MM.1S (cell line): ENCODE measurements at regions not wholly inside any gene's neighbourhood (a gene's known extent, or its start where the extent isn't known, plus 50 kb on each side); places are given as distances from the start of the nearest gene placed in this dataset.

ENCODE experiments used
- DNase-seq: peaks from one replicate; pipeline ENCODE4 v3.0.0-alpha.2; 2015
- H2AFZ ChIP-seq: fragments of 300-600 bp; sonication (generic); 2 replicates; pipeline ENCODE4 v1.6.0; 2016; ENCODE audit warnings: antibody characterized with exemption, low read length
- H3F3A ChIP-seq: fragments of 300-600 bp; sonication (generic); 2 replicates; pipeline ENCODE4 v1.6.1; 2016; ENCODE audit warnings: mild to moderate bottlenecking, antibody characterized with exemption, low read length, moderate library complexity, mixed read lengths; ENCODE audit not compliant: insufficient read depth
- H3K27ac ChIP-seq: fragments of 300-600 bp; sonication (generic); 2 replicates; pipeline ENCODE4 v1.5.1; 2016; ENCODE audit warnings: mild to moderate bottlenecking, low read length
- H3K27me3 ChIP-seq: fragments of 300-600 bp; sonication (generic); replicated peaks from 2 replicates; pipeline ENCODE4 v1.6.0; 2016; ENCODE audit warnings: low read length; ENCODE audit not compliant: insufficient read depth
- H3K36me3 ChIP-seq: fragments of 300-600 bp; sonication (generic); replicated peaks from 2 replicates; pipeline ENCODE4 v1.6.1; 2016; ENCODE audit warnings: mild to moderate bottlenecking, low read length, mixed read lengths; ENCODE audit not compliant: insufficient read depth
- H3K4me1 ChIP-seq: fragments of 300-600 bp; sonication (generic); 2 replicates; pipeline ENCODE4 v1.6.1; 2016; ENCODE audit warnings: low read length, mixed read lengths
- H3K4me2 ChIP-seq: fragments of 300-600 bp; sonication (generic); 2 replicates; pipeline ENCODE4 v1.6.0; 2016; ENCODE audit warnings: low read depth, low read length
- H3K4me3 ChIP-seq: fragments of 300-600 bp; sonication (generic); 2 replicates; pipeline ENCODE4 v1.5.1; 2016; ENCODE audit warnings: low read length, mixed read lengths
- H3K79me2 ChIP-seq: fragments of 300-600 bp; sonication (generic); 2 replicates; pipeline ENCODE4 v1.6.1; 2016; ENCODE audit warnings: mixed run types, low read length, mixed read lengths
- H3K9ac ChIP-seq: fragments of 300-600 bp; sonication (generic); 2 replicates; pipeline ENCODE4 v1.6.1; 2016; ENCODE audit warnings: low read length, mixed read lengths
- H3K9me2 ChIP-seq: fragments of 300-600 bp; sonication (generic); replicated peaks from 2 replicates; pipeline ENCODE4 v1.6.1; 2016; ENCODE audit warnings: mild to moderate bottlenecking, low read length, mixed read lengths; ENCODE audit not compliant: insufficient read depth
- H3K9me3 ChIP-seq: fragments of 300-600 bp; sonication (generic); replicated peaks from 2 replicates; pipeline ENCODE4 v1.6.1; 2016; ENCODE audit warnings: mild to moderate bottlenecking, low read length, mixed read lengths; ENCODE audit not compliant: insufficient read depth
- H4K20me1 ChIP-seq: fragments of 300-600 bp; sonication (generic); 2 replicates; pipeline ENCODE4 v1.6.1; 2016; ENCODE audit warnings: mild to moderate bottlenecking, low read length, moderate library complexity, mixed read lengths; ENCODE audit not compliant: insufficient read depth
- EZH2 ChIP-seq: fragments of 300-600 bp; sonication (generic); optimal IDR thresholded peaks from 2 replicates; pipeline ENCODE3; 2017; ENCODE audit warnings: low read depth, mild to moderate bottlenecking, antibody characterized with exemption, low read length, mixed read lengths
- EZH2phosphoT487 ChIP-seq: fragments of 300-600 bp; sonication (generic); IDR thresholded peaks from 2 replicates; pipeline ENCODE4 v1.6.1; 2018; ENCODE audit warnings: antibody characterized with exemption, low read length
- TF ChIP-seq, protein P1 (sequence below): fragments of 300-600 bp; sonication (generic); IDR thresholded peaks from 2 replicates; pipeline ENCODE4 v1.5.1; 2016; ENCODE audit warnings: antibody characterized with exemption, low read length, mixed read lengths

DNA sequence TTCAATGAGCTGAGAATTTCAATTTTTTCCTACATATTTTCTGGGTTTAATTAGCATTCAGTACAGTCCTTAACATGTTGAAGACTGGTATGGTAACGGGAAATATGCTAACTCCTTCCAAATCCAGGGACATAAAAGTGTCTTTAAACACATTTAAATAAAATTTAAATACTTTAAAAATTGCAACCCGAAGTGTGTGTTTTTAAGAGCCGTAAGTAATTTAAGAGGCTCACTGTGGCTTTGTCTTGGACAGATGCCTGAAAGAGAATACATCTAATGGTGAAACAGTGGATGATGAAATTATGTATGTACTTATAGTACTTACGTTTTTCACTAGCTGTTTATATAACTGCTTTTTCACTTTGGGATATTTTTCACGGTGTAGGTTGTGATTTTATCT, 687.3 kb upstream of the CELF2 start:
- TF ChIP-seq EZH2phosphoT487, result no peak
- TF ChIP-seq, protein P1, sequence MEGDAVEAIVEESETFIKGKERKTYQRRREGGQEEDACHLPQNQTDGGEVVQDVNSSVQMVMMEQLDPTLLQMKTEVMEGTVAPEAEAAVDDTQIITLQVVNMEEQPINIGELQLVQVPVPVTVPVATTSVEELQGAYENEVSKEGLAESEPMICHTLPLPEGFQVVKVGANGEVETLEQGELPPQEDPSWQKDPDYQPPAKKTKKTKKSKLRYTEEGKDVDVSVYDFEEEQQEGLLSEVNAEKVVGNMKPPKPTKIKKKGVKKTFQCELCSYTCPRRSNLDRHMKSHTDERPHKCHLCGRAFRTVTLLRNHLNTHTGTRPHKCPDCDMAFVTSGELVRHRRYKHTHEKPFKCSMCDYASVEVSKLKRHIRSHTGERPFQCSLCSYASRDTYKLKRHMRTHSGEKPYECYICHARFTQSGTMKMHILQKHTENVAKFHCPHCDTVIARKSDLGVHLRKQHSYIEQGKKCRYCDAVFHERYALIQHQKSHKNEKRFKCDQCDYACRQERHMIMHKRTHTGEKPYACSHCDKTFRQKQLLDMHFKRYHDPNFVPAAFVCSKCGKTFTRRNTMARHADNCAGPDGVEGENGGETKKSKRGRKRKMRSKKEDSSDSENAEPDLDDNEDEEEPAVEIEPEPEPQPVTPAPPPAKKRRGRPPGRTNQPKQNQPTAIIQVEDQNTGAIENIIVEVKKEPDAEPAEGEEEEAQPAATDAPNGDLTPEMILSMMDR, result no peak
- TF ChIP-seq EZH2, result no peak
- no peaks in the 10 kb centered on the region for H3K27me3 ChIP-seq
- H3K9ac ChIP-seq, result no peak overlapping the region
- no peak overlapping the region for H3K4me2 ChIP-seq
- no peaks in the 10 kb centered on the region for H3K9me3 ChIP-seq
- no peak overlapping the region for H3K27ac ChIP-seq
- H3F3A ChIP-seq, result no peaks in the 10 kb centered on the region
- no peaks in the 10 kb centered on the region for H3K79me2 ChIP-seq
- no peaks in the 10 kb centered on the region for H3K4me1 ChIP-seq
- no peaks in the 10 kb centered on the region for H3K36me3 ChIP-seq
- no peaks in the 10 kb centered on the region for H4K20me1 ChIP-seq
- no peak for DNase-seq
- no peaks in the 10 kb centered on the region for H3K9me2 ChIP-seq
- no peak overlapping the region for H2AFZ ChIP-seq
- no peak overlapping the region for H3K4me3 ChIP-seq

DNA sequence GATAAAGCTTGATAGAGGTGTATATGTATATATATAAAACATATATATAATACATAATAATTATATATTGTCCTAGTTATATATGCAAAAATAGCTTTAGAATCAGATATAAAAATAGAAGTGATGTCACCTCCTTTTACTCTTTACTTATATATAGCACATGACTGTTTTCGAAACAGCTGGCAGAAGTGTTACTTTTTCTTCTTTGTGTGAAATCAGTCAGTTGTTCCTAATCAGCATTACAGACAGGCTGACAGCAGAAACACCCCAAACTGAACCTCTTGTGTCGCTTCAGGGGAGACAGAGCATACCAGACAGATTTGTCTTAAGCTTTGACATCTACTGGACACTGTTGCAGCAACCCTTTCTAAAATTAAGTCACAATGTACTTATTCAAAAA, 684.9 kb upstream of the CELF2 start:
- Histone ChIP-seq H3K4me3 (no peak overlapping the region), H3F3A (no peaks in the 10 kb centered on the region), H3K27me3 (no peaks in the 10 kb centered on the region), H3K4me2 (no peak overlapping the region), H3K9me2 (no peaks in the 10 kb centered on the region), H4K20me1 (no peaks in the 10 kb centered on the region), H3K9me3 (no peaks in the 10 kb centered on the region), H3K36me3 (no peaks in the 10 kb centered on the region), H2AFZ (no peak overlapping the region), H3K27ac (no peak overlapping the region), H3K9ac (no peak overlapping the region), H3K4me1 (no peaks in the 10 kb centered on the region), H3K79me2 (no peaks in the 10 kb centered on the region)
- DNase-seq, result no peak
- TF ChIP-seq, protein P1, result no peak
- TF ChIP-seq EZH2phosphoT487, result no peak

DNA sequence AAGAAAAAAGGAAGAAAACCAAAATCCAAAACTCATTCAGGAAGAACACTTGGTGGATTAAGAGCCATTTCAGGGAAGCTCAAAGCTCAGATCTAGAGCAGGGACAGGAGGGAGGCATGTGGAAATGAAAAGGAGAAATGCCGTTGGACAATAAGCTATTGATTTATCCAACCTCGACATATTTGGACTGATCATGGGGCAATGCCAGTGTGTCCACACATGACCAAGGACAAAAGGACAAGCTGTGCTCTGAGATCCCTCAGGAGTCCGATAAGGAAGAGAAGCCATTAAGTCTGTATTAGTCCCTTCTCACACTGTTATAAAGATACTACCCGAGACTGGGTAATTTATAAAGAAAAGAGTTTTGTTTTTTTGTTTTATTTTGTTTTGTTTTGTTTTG, 684.0 kb upstream of the CELF2 start:
- no peaks in the 10 kb centered on the region for H4K20me1 ChIP-seq
- no peaks in the 10 kb centered on the region for H3F3A ChIP-seq
- H3K36me3 ChIP-seq, result no peaks in the 10 kb centered on the region
- H3K4me3 ChIP-seq, result no peak overlapping the region
- TF ChIP-seq, protein P1, result no peak
- H3K9ac ChIP-seq, result no peak overlapping the region
- DNase-seq, result no peak
- no peaks in the 10 kb centered on the region for H3K9me2 ChIP-seq
- no peaks in the 10 kb centered on the region for H3K4me1 ChIP-seq
- H3K4me2 ChIP-seq, result no peak overlapping the region
- no peak overlapping the region for H3K27ac ChIP-seq
- H3K9me3 ChIP-seq, result no peaks in the 10 kb centered on the region
- H3K79me2 ChIP-seq, result no peaks in the 10 kb centered on the region
- H2AFZ ChIP-seq, result no peak overlapping the region
- H3K27me3 ChIP-seq, result no peaks in the 10 kb centered on the region

DNA sequence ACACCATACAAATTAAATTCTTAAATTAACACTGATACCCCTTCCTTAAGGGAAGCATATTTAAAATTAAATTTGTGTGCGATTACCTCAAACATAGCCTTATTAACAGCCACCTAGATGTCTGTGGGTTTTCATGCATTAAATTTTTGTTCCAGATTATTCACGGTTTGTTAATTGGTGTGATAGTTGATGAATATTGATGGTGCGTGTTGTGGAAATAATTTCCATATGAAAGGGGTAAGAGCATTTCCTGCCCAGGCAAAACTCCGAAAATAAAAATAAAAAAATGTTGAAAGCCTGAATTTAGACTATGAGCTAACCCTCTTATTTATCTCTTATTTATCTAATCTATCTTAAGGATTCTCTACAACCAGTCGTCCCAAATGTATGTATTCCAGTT, 679.3 kb upstream of the CELF2 start:
- no peak overlapping the region for H2AFZ ChIP-seq
- TF ChIP-seq, protein P1, result no peak
- TF ChIP-seq EZH2 (no peak), EZH2phosphoT487 (no peak)
- H3F3A ChIP-seq, result no peaks in the 10 kb centered on the region
- no peaks in the 10 kb centered on the region for H3K4me1 ChIP-seq
- no peak overlapping the region for H3K4me3 ChIP-seq
- DNase-seq, result no peak
- H3K9me3 ChIP-seq, result no peaks in the 10 kb centered on the region
- no peaks in the 10 kb centered on the region for H4K20me1 ChIP-seq
- H3K9me2 ChIP-seq, result no peaks in the 10 kb centered on the region
- no peak overlapping the region for H3K9ac ChIP-seq
- no peaks in the 10 kb centered on the region for H3K27me3 ChIP-seq
- no peaks in the 10 kb centered on the region for H3K79me2 ChIP-seq
- H3K4me2 ChIP-seq, result no peak overlapping the region
- no peaks in the 10 kb centered on the region for H3K36me3 ChIP-seq
- no peak overlapping the region for H3K27ac ChIP-seq
